Lower lobe of right lung (tissue), 2 donors: ENCODE measurements at regions not wholly inside any gene's neighbourhood (a gene's known extent, or its start where the extent isn't known, plus 50 kb on each side); places are given as distances from the start of the nearest gene placed in this dataset.
A peak's percentile ranks its signal among the peaks of the same experiment; 100 is the strongest.
"Not testable (repeated sequence)": the region's sequence is repeated elsewhere in the genome, so short reads cannot be mapped to it uniquely, and the experiment has no call there.

Experiments used
- ATAC-seq, 2 donors: fragments of 200-7000 bp; cut with Tn5 transposase; one replicate each; pipeline ENCODE4 v1.9.1; 2020 to 2022; ENCODE audit warnings: mild to moderate bottlenecking in 2 of 2, moderate library complexity in 2 of 2
- DNase-seq: peaks from one replicate; pipeline ENCODE4 v3.0.0-alpha.2; 2020
- H3K27ac ChIP-seq: fragments of 200-600 bp; one replicate; pipeline ENCODE4 v1.8.0; 2022
- H3K27me3 ChIP-seq: fragments of 200-600 bp; one replicate; pipeline ENCODE4 v1.8.0; 2022; ENCODE audit warnings: low read depth
- H3K36me3 ChIP-seq: fragments of 200-600 bp; one replicate; pipeline ENCODE4 v1.8.0; 2022; ENCODE audit warnings: mild to moderate bottlenecking
- H3K4me1 ChIP-seq: fragments of 200-600 bp; one replicate; pipeline ENCODE4 v1.8.0; 2022
- H3K4me3 ChIP-seq: fragments of 200-600 bp; one replicate; pipeline ENCODE4 v1.8.0; 2022; ENCODE audit warnings: mild to moderate bottlenecking
- H3K9me3 ChIP-seq: fragments of 200-600 bp; one replicate; pipeline ENCODE4 v1.8.0; 2022
- intact Hi-C: fragments of 100-400 bp; cut with DNase I; formaldehyde crosslinking; loops from one replicate; pipeline ENCODE4 v1.11.0; 2022
- TF ChIP-seq, protein P1 (sequence below): fragments of 200-600 bp; IDR thresholded peaks from one replicate; pipeline ENCODE4 v1.8.0; 2022; ENCODE audit warnings: antibody characterized with exemption, mild to moderate bottlenecking
- donor health status: DM: no; HTN: yes; CAD: no; lungs with severe emphysema.

DNA sequence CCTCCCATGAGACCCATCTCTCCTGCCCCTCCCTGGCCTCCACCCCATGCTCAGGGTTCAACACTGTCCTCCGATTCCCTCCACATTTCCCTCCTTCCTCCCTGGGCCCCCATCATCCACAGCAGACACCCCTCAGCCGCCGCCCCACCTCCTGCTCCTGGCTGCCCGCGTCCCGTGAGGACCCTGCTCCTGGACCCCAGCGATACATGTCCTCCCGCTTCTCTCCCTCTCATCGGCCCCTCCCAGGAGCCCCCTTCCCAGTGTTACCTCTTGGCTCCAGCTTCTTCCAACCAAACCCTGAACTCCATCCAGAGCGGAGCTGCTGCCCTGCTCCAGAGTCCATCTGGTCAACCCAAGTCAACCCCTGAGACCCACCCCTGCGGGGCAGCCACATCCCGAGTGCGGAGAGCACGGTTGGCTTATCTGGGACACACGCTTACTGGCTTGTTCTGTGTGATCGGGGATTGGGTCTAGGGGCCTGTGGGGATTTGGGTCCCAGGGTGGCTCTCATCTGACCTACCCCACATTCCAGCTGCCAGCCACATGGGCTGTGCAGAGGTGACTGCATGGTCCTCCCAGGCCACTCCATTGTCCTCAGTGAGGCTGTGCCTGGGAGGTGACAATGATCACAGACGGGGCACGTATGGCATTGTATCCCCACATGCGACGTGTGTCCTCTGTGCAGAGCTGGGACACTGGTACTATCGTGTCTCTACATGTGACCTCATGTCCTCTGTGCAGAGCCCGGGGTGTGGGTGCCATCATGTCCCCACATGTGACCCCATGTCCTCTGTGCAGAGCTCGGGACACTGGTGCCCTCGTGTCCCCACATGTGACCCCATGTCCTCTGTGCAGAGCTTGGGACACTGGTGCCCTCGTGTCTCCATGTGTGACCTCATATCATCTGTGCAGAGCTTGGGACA lies 333.6 kb downstream of the ADGRD1 start:
- Histone ChIP-seq H3K4me3 (no peak overlapping the region), H3K9me3 (no peaks in the 10 kb centered on the region), H3K27me3 (no peaks in the 10 kb centered on the region), H3K4me1 (no peaks in the 10 kb centered on the region), H3K27ac (no peak overlapping the region), H3K36me3 (no peaks in the 10 kb centered on the region)
- TF ChIP-seq, protein P1, sequence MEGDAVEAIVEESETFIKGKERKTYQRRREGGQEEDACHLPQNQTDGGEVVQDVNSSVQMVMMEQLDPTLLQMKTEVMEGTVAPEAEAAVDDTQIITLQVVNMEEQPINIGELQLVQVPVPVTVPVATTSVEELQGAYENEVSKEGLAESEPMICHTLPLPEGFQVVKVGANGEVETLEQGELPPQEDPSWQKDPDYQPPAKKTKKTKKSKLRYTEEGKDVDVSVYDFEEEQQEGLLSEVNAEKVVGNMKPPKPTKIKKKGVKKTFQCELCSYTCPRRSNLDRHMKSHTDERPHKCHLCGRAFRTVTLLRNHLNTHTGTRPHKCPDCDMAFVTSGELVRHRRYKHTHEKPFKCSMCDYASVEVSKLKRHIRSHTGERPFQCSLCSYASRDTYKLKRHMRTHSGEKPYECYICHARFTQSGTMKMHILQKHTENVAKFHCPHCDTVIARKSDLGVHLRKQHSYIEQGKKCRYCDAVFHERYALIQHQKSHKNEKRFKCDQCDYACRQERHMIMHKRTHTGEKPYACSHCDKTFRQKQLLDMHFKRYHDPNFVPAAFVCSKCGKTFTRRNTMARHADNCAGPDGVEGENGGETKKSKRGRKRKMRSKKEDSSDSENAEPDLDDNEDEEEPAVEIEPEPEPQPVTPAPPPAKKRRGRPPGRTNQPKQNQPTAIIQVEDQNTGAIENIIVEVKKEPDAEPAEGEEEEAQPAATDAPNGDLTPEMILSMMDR = no peak
- ATAC-seq (no peak), DNase-seq (peak; percentile 34)
- intact Hi-C loops = no loop called here

GRCh38 chr12:131287938-131288764 lies 334.4 kb downstream of the ADGRD1 start:
- Histone ChIP-seq H3K4me3 (no peak overlapping the region), H3K27ac (no peak overlapping the region), H3K27me3 (no peaks in the 10 kb centered on the region), H3K4me1 (no peaks in the 10 kb centered on the region), H3K36me3 (no peaks in the 10 kb centered on the region), H3K9me3 (no peaks in the 10 kb centered on the region)
- TF ChIP-seq, protein P1 = no peak
- intact Hi-C loops = no loop called here
- DNase-seq (no peak), ATAC-seq (no peak)

DNA sequence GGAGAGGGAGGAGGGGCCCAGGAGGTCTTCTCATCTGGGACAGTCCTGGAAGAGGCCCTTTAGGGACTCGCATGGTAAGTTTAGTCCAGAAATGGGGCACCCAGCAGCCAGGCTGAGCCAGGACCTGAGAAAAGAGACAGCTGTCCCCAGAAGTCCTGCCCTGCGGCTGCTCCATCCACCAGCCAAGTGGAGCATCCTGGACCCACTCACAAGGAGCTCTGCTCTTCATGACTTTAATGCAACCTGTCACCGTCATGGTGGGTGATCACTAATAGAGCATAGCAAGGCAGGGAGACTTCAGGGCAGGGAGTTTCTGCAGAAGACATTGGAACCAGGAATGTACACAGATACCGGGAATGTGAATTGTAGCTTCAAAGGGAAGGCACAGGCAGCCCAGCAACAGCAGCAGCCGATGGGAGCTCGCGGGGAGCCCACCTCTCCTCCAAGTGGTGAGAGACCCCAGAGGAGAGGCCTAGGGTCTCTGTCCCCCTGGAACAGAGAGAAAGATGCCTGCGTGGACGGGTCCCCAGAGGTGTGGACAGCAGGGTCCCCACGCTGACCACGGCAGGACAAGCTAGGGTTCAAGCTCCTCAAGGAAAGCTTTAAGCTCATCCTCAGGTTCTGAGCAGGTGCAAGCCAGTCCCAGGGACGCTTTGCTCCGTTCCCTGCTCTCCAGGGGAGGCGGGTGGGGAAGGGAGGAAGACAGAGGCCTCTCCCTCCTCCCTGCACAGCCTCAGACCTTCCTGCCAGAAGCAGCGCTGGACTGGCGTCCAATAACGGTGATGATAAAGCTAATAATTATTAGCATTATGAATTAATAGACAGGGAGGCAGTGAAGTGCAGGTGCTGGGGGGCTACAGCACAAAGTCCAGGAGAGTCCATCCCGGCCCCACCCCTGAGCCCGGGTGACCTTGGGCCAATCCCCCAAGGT lies 335.3 kb downstream of the ADGRD1 start:
- H3K27me3 ChIP-seq, intact Hi-C loops, H3K36me3 ChIP-seq, ATAC-seq, H3K27ac ChIP-seq, H3K9me3 ChIP-seq, H3K4me1 ChIP-seq, H3K4me3 ChIP-seq: not testable (repeated sequence)
- peak; percentile 20 for DNase-seq

DNA sequence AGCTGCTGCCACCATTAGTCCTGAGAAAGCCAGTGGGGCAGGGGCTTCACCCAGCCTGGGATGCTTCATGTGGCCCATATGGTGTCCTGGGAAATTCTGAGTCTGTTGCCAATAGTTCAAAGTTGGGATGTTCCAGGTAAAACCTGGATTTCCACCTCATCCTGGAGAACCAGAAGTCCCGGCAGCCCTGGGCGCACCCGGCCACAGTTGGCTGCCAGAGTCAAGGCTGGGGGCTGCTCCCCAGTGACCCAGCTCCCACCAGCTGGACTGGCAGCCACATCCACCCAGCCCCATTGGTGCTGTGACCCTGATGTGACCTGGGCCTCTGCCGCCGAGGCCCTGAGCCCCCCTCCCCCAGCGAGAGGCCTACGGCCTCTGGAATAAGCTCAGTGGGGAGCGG lies 336.1 kb downstream of the ADGRD1 start:
- H3K36me3 ChIP-seq, H3K9me3 ChIP-seq, intact Hi-C loops, H3K4me3 ChIP-seq, H3K27me3 ChIP-seq, DNase-seq, H3K4me1 ChIP-seq, ATAC-seq, H3K27ac ChIP-seq: not testable (repeated sequence)

DNA sequence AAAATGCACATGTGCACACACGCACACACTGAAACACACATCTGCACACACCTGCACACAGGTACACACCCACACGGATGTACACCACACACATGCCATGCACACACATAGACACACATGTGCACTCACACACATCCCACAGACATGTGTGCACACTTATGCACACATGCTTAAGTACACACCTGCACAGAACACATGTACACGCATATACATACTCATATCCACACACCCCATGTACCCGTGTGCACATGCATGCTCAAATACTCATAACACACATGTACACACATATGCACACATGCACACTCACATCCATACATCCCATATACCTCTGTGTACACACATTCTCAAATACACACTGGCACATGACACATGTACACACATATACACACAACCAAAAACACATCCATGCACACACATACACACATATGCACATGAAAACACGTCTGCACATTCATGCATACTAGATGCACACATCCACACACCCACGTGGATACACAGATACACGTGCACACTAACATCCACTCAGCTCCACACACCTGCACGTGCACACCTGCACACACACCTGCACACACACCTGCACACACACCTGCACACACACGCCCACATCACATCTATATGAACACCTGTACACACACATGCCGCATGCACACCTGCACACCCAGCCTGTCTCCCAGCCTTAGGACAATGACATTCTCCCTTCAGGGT lies 336.7 kb downstream of the ADGRD1 start:
- Histone ChIP-seq H3K36me3 (no peaks in the 10 kb centered on the region), H3K9me3 (no peaks in the 10 kb centered on the region), H3K27ac (no peak overlapping the region), H3K4me1 (no peaks in the 10 kb centered on the region), H3K4me3 (no peak overlapping the region), H3K27me3 (no peaks in the 10 kb centered on the region)
- intact Hi-C loops = no loop called here
- ATAC-seq (no peak), DNase-seq (no peak)
- TF ChIP-seq, protein P1 = no peak

DNA sequence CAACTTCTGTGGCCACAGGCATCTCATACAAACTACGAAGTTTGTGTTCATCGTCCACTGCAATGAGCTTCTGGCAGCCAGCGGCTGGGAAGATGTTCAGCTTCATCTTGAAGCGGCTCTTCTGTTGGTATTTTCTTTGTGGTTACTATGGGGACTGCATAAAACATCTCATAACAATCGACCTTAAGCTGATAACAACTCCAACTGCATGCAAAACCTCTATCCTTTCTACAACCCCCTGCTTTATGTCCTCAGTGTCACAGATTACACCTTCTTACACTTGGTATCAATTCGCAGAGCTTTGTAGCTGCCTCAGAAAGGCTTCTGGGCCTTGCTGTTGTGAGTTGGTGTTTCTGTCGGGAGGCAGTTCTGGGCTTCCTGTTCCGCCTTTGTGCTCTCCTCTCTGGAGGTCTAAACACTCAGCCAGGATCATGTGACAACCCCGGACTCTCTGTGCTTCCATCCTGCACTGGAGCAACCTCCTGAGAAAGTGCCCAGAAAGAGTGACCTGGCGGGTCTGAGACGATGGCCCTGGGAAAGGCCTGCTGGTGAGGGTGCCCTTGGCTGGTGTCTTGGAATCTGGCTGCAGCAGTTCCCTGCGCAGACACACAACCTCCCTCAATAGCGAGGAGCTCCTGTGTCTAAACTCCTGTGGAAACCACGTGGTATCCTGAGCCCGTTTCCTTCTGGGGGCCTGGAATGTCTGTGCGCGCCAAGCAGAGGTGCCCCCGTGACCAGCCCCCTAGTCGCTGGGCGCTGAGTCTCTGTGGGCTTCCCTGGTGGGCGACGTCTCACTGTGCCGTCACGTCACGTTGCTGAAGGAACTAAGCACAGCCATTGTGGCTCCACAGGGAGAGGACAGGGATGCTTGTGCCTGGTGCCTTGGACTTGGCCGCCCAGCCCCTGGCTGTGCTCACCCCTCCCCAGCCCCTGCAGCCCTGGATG lies 339.6 kb downstream of the ADGRD1 start:
- not testable (repeated sequence) for H3K4me3 ChIP-seq, DNase-seq

DNA sequence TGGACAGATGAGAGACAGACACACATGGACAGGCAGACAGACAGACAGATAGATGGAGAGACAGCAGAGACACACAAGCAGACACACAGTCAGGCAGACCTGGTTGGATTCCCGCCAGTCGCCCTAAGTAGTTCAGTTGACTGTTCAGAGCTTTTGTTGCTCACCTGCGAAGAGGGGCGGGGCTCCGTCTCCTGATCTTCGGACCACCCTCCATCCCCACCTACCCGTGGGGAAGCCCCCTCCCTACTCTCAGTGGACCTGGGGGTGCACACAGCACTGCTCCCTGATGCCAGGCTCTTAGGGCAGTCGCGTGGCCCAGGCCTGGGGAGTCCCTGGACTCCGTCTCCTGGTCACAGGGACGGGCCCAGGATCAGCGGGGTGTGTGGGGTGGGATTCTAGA lies 341.0 kb downstream of the ADGRD1 start:
- H3K4me3 ChIP-seq, H3K27ac ChIP-seq, H3K4me1 ChIP-seq, H3K9me3 ChIP-seq, intact Hi-C loops, ATAC-seq, H3K36me3 ChIP-seq, DNase-seq, H3K27me3 ChIP-seq: not testable (repeated sequence)

More for the DNA sequence above, 339.6 kb downstream of the ADGRD1 start:
- H3K36me3 ChIP-seq, H3K27ac ChIP-seq, H3K4me1 ChIP-seq, H3K9me3 ChIP-seq, intact Hi-C loops, ATAC-seq, H3K27me3 ChIP-seq: not testable (repeated sequence)

GRCh38 chr12:131295117-131295516 lies 341.4 kb downstream of the ADGRD1 start:
- ATAC-seq, H3K4me3 ChIP-seq, DNase-seq, H3K27me3 ChIP-seq, H3K4me1 ChIP-seq, intact Hi-C loops, H3K36me3 ChIP-seq, H3K27ac ChIP-seq, H3K9me3 ChIP-seq: not testable (repeated sequence)
